ENCODE measurements at regions not wholly inside any gene's neighbourhood (a gene's known extent, or its start where the extent isn't known, plus 50 kb on each side); places are given as distances from the start of the nearest gene placed in this dataset.

DNA sequence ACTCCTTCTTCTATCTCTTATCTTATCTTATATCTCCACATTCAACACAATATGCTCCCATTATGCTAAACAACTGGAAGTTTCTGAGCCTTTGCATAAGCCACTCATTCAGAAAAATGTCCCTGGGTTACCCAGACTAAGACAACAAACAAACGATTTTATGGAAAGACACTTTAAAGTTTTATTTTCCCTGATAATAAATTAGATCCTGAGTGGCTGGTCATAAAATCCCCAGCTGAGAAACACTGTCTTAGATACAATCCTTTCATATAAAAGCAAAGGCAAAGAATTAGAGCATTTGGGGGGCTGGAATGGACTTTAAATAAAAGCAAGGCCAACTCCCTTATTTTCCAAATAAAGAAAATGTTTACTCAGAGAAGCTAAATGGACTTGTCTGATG, 322.3 kb downstream of the GBE1 start:
- no peak for DNase-seq

DNA sequence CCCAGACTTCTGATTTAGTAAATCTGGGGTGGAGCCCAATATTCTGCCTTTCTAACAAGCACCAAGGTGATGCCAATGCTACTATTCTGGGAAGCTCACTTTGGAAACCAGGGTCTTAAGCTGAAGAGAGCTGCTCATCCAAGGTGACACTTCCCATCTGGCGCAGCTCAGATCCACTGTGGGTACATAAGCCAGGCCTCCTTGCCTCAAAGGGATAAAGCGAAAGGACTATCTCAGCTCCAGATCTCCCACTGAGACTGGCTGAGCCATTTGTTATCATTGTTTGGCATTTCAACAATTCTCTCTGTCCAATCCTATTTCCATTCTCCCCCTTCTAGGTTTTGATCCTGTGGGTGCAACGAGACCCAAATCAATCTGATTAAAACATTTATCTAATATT, 323.8 kb downstream of the GBE1 start:
- DNase-seq, result no peak

DNA sequence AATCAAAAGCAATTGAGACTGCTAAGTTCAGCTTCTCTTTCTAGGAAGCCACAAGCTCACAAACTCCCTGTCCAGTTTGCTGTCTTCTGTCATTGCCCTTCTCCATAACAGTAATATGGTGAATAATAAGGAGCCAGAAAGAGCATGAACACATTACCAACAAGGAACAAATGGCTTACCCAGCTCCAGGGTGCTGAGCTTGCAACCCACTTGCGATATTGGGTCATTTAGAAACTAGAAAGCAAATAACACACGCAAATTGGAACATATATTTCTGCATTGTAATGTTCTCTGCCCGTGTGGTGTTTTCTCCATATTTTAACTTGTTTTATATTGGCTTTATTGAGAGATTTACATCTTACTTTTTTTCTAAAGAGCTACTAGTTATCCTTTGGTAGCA, 325.3 kb downstream of the GBE1 start:
- no peak for DNase-seq

GRCh38 chr3:81435050-81435449, 326.4 kb downstream of the GBE1 start:
- DNase-seq, result no peak

GRCh38 chr3:81434161-81434560, 327.3 kb downstream of the GBE1 start:
- no peak for DNase-seq

GRCh38 chr3:81433675-81434074, 327.8 kb downstream of the GBE1 start:
- DNase-seq, result no peak

DNA sequence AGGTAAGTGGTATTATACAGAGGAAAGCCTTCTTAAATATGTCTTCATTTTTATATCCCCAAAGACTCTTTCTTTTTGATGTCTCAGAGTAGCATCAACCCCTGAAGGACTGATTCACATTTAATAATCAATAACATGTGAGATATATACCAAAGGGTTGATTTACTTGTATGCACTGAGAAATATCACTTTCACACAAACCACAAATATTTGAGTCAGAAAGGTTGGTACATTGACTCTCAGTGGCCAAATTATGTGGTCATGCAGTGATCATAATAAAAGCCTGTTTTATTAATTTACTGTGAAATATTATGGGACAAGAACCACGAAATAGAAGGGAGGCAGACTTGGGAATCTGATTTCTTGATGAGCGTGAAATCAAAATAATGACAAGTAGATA, 329.0 kb downstream of the GBE1 start:
- DNase-seq, result no peak

DNA sequence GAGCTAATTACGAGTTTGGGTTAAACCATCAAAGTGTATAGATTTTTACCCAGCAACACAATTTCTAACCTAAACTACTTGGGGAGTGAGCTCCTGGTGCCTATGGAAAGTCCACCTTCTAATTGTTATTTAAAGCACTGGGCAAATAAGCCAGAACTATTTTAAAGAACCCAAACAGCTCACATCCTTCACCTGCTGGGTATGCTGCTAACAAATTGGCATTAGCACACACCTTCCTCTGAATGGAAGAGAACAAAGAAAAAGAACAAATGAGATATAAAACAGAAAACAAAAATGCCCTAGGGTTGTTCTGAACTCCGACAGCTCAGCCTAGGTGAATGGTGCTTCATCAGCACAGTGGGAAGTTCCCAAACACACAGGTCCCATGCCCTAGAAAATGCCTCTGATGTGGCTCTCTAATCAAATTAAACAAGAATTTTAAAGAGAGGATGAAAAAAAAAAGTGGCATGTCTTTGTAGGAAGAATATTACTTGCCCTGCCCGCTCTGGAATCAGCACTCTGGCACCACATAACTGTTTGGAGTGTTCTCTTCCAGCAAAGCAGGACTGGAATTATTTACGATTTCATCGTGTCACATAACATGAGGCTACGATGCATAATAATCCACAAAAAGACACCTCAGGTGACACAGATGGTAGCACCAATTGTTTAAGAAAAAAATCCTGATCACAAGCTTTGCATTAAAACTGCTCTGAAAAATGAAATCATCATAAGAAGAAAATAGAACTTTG, 334.4 kb downstream of the GBE1 start:
- DNase-seq, result no peak

GRCh38 chr3:81425198-81425868, 336.1 kb downstream of the GBE1 start:
- no peak for DNase-seq

DNA sequence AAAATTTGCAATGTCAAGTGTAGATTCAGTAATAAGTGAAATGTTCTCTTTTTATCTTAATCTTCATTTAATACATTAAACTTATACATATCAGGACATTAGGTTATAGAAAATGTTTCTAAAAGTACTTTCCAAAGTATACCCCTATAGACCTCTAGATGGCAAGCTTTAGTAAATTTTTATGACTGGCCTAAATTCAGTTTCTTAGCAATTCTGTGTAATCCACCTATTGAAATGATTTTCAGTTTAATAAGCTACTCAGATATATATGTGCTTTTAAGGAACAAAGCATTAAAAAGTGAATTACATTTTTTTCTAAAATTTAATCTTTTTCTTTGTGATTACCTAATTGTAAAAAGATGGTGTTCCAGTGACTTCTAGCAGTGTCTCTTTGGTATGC, 342.2 kb downstream of the GBE1 start:
- DNase-seq, result no peak

DNA sequence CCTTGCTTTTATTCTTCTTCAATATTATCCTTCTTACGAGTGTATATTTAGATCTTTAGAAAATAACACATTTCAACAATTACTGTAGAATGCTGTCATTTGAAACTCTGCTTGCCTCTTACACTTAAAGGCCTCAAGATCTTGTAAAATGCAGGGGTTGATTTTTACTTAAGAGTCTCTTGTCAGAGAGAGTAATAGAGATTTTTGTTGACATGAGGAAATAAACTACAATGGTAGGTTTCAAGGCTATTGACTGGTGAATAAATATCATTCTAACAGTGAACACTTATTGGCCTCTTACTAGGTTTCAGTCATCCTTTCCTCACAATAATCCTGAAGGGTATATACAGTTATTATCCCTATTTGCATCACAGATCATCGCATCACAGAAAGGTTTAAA, 344.6 kb downstream of the GBE1 start:
- no peak for DNase-seq

DNA sequence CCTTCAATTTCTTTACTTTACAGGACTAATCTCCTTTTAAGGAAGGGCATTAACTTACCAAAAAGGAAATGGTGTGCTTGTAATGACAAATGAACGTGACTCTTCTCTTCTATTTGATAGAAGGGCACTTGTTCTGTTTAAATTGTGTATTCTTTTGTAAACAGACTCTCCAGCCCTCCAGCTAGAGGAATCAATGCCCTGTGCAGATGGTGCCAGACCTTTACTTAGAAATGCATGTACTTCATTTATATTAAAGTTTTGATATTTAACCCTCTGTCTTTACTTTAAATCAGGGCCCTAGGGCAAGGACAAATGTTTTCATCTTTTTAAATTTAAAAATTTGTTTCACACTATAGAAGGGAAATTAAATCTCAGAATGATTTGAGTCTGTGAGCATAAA, 355.1 kb downstream of the GBE1 start:
- no peak for DNase-seq

GRCh38 chr3:81395739-81396513, 365.5 kb downstream of the GBE1 start:
- DNase-seq, result no peak

- no peak for DNase-seq
Measured at GRCh38 chr3:81394651-81395524, 366.6 kb downstream of the GBE1 start.

GRCh38 chr3:81393251-81393650, 368.2 kb downstream of the GBE1 start:
- no peak for DNase-seq

- DNase-seq, result no peak
Measured at GRCh38 chr3:81390796-81391195, 370.6 kb downstream of the GBE1 start.

GRCh38 chr3:81388191-81388590, 373.3 kb downstream of the GBE1 start:
- DNase-seq, result no peak

GRCh38 chr3:81382470-81382869, 379.0 kb downstream of the GBE1 start:
- DNase-seq, result no peak

GRCh38 chr3:81380234-81380633, 381.2 kb downstream of the GBE1 start:
- DNase-seq, result no peak

- DNase-seq, result no peak
Measured at GRCh38 chr3:81378552-81379293, 382.7 kb downstream of the GBE1 start.

- no peak for DNase-seq
Measured at GRCh38 chr3:81375921-81376320, 385.5 kb downstream of the GBE1 start.
